ENCODE measurements at regions not wholly inside any gene's neighbourhood (a gene's known extent, or its start where the extent isn't known, plus 50 kb on each side); places are given as distances from the start of the nearest gene placed in this dataset.

DNA sequence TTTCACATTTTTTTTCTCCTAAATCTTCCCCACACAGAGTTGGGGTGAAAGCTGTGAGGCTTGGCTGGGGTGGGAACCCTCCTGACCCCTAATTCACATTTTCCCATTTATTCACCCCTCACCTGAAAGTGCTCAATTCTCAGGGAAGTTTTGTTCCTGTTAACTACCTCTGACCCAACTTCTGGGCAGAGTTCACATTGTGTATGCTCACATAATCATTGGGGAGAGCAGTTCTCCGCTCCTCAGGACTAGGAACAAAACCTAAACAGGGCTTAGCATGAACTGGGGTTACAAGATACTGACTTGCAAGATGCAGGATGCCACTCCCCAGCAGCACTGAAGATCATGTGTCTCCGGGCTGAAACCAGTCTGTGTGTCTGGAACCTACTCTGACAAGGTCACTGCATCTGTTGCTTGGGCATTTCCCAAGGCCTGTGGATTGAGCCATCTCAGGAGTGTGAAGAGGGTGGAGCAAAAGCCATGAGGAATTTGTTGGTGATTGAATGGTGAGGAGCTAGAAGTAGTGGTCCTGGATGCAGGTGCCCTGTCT, 258.1 kb upstream of the IGFBP3 start:
- Histone ChIP-seq H3K9me2 (ENCODE audit: insufficient read depth) (no peaks in the 10 kb centered on the region), H2AFZ (ENCODE audit: low read depth, low read length, poor library complexity, severe bottlenecking) (no peak overlapping the region), H3K4me1 (ENCODE audit: control insufficient read depth in 1 of 2, insufficient read depth in 2 of 2, low read length in 2 of 2) (no peaks in the 10 kb centered on the region), H3K27ac (ENCODE audit: low read depth, low read length) (no peak overlapping the region), H3K36me3 (ENCODE audit: control insufficient read depth in 1 of 2, insufficient read depth in 2 of 2, low read length in 2 of 2) (no peaks in the 10 kb centered on the region), H3K27me3 (ENCODE audit: insufficient read depth, low read length) (no peaks in the 10 kb centered on the region), H3K4me2 (ENCODE audit: low read length) (no peak overlapping the region), H3K9ac (ENCODE audit: low read length) (no peak overlapping the region), H3K4me3 (replicated peaks in 1 of 2; ENCODE audit: low read depth in 1 of 2, low read length in 2 of 2) (no peak overlapping the region), H3K9me3 (ENCODE audit: control insufficient read depth in 1 of 2, insufficient read depth in 1 of 2, low read depth in 1 of 2, low read length in 2 of 2) (no peaks in the 10 kb centered on the region), H4K20me1 (ENCODE audit: insufficient read depth) (no peaks in the 10 kb centered on the region), H3K79me2 (ENCODE audit: insufficient read depth, low read length) (no peaks in the 10 kb centered on the region)
- ChIA-PET CTCF (no interaction called here), RAD21 (ENCODE audit: low non-redundant PET in 1 of 2, low total read pairs in 2 of 2, uncharacterized antibody in 2 of 2, unreplicated experiment in 2 of 2) (no interaction called here), POLR2A (no interaction called here)
- DNase-seq (ENCODE audit: low read depth, low spot score): no peak
- no peak for ATAC-seq
- intact Hi-C loops (cut with micrococcal nuclease): no loop called here
- no peak for TF ChIP-seq SRF (IDR thresholded peaks at IDR 0.05; ENCODE audit: low read depth)
- no peak for TF ChIP-seq EZH2 (IDR thresholded peaks at IDR 0.05)
- no peak for TF ChIP-seq CBX3 (IDR thresholded peaks at IDR 0.05; ENCODE audit: low read depth)
- TF ChIP-seq ATF3 (IDR thresholded peaks at IDR 0.05): no peak
- TF ChIP-seq, protein P1, sequence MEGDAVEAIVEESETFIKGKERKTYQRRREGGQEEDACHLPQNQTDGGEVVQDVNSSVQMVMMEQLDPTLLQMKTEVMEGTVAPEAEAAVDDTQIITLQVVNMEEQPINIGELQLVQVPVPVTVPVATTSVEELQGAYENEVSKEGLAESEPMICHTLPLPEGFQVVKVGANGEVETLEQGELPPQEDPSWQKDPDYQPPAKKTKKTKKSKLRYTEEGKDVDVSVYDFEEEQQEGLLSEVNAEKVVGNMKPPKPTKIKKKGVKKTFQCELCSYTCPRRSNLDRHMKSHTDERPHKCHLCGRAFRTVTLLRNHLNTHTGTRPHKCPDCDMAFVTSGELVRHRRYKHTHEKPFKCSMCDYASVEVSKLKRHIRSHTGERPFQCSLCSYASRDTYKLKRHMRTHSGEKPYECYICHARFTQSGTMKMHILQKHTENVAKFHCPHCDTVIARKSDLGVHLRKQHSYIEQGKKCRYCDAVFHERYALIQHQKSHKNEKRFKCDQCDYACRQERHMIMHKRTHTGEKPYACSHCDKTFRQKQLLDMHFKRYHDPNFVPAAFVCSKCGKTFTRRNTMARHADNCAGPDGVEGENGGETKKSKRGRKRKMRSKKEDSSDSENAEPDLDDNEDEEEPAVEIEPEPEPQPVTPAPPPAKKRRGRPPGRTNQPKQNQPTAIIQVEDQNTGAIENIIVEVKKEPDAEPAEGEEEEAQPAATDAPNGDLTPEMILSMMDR (IDR thresholded peaks at IDR 0.05 in 2 of 3, conservative IDR thresholded peaks at IDR 0.05 in 1 of 3; ENCODE audit: borderline replicate concordance in 1 of 3, insufficient read depth in 1 of 3, low read depth in 2 of 3, low read length in 2 of 3): no peak
- TF ChIP-seq JUND (IDR thresholded peaks at IDR 0.05): no peak
- TF ChIP-seq CEBPB (IDR thresholded peaks at IDR 0.05; ENCODE audit: low read depth): no peak
- TF ChIP-seq SP1 (IDR thresholded peaks at IDR 0.05; ENCODE audit: low read depth): no peak
- TF ChIP-seq YY1 (IDR thresholded peaks at IDR 0.05; ENCODE audit: extremely low read depth, insufficient replicate concordance, low read depth, low read length): no peak
- TF ChIP-seq, protein P2, sequence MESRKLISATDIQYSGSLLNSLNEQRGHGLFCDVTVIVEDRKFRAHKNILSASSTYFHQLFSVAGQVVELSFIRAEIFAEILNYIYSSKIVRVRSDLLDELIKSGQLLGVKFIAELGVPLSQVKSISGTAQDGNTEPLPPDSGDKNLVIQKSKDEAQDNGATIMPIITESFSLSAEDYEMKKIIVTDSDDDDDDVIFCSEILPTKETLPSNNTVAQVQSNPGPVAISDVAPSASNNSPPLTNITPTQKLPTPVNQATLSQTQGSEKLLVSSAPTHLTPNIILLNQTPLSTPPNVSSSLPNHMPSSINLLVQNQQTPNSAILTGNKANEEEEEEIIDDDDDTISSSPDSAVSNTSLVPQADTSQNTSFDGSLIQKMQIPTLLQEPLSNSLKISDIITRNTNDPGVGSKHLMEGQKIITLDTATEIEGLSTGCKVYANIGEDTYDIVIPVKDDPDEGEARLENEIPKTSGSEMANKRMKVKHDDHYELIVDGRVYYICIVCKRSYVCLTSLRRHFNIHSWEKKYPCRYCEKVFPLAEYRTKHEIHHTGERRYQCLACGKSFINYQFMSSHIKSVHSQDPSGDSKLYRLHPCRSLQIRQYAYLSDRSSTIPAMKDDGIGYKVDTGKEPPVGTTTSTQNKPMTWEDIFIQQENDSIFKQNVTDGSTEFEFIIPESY (IDR thresholded peaks at IDR 0.05; ENCODE audit: extremely low read depth, insufficient replicate concordance, low read length): no peak
- no peak for TF ChIP-seq RAD21 (IDR thresholded peaks at IDR 0.05; ENCODE audit: low read depth)
- no peak for TF ChIP-seq POLR2A (IDR thresholded peaks at IDR 0.05; ENCODE audit: borderline replicate concordance, extremely low read depth, insufficient read depth, insufficient read length)
- TF ChIP-seq TCF7L2 (IDR thresholded peaks at IDR 0.05; ENCODE audit: borderline replicate concordance, extremely low read depth, insufficient read depth, insufficient read length): no peak
- no peak for TF ChIP-seq ZNF274 (IDR thresholded peaks at IDR 0.05; ENCODE audit: low read depth, low read length)
- no peak for TF ChIP-seq SIN3A (IDR thresholded peaks at IDR 0.05; ENCODE audit: low read depth)
- TF ChIP-seq ZFX (IDR thresholded peaks at IDR 0.05): no peak
- no peak for TF ChIP-seq FOSL1 (IDR thresholded peaks at IDR 0.05; ENCODE audit: low read depth)
- TF ChIP-seq MAX (IDR thresholded peaks at IDR 0.05): no peak
- TF ChIP-seq ELF1 (IDR thresholded peaks at IDR 0.05; ENCODE audit: borderline replicate concordance, low read depth): no peak
- BruUV-seq (replicated peaks): no TSS peak
